NCI-H2029 (cell line): ENCODE measurements at regions not wholly inside any gene's neighbourhood (a gene's known extent, or its start where the extent isn't known, plus 50 kb on each side); places are given as distances from the start of the nearest gene placed in this dataset.
"Not testable (repeated sequence)": the region's sequence is repeated elsewhere in the genome, so short reads cannot be mapped to it uniquely, and the experiment has no call there.

Experiments
- DNase-seq: peaks from one replicate; lab custom pipeline; 2025; lab: John Stamatoyannopoulos, UW

DNA sequence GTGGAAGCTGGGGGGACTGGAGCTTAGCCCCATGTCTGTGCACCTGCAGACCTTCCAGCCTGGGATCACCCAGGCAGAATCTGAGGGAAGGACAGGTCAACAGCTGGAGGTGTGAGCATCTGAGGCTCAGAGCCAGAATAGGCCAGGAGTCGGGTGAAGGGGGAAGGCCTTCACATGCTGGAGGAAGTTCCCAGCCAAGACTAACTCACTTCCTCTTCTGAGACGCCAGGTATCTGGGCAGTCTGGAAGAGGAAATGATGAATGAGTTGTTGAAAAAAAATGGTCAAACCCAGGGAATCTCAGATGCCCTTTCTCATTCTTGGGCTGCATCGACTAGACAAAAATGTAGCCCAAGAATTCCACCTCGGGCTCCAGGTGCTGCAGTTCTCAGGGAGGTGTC lies 73.6 kb upstream of the TIAM2 start:
- DNase-seq = no peak

DNA sequence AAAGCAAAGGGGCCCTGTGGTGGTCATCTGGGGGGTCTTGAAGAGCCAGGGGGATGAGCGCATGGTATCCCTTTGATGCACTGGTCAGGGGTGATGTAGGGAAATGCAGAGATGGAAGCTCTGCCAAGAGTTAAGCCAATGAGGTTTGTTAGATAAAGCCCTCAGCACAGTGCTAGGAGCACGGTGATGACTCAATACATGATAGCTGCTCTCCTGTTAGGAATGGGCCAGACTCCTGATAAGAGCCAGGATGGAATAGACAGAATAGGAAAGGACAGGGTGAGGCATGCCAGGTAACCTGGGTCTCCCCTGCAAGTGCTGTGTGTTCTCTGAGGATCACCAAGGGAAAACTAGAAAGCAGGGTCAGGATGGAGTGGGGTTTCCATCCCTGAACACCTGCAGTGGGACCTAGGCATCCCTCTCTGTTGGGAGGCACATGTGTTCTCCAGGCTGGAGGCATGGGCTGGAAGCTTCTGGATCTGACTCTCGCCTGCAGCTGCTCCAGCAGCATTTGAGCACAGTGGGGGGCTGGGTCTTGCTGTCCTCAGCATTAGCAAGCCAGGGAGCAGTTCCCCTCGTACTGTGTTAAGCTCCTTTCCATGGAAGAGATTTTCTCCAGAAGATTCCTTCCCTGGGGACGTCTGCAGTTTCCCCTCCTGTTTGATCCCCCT lies 71.8 kb upstream of the TIAM2 start:
- no peak for DNase-seq

DNA sequence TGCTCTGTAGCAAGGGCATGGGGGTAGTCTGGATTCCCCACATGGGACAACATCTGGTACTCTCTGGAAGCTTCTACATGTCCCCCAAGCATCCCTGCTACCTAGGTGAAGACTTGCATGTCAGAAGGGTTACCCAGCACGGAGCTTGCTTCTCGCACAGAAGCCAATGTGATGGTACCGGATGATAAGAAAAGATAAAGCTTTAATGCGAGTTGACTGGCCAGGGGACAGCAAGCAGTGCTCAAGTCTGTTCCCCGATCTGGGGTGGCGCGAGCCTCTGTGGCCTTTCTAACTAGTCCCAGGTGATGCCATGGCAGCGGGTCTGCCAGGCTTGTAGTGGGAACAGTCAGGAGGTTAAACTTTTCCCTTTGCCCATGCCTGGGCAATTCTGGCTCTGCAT lies 70.0 kb upstream of the TIAM2 start:
- no peak for DNase-seq

DNA sequence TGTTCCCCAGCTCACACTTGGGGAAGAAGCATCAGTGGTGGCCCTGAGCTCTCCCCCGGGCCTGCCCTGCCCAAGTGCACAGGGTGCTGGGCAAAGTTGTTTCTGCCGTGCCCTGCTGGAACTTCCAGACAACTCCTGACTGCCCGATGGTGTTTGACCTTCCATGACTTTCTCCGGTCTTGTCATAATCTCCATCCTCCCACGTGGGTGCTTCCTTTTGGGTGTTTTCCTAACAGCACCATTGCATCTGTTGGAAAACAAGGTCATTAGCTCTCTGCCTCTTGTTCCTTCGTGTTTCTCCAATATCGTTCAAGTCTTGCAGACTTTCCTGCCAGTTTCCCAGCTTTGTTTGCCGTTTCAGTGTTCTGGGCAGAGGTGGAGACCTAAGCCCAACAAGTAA lies 68.7 kb upstream of the TIAM2 start:
- no peak for DNase-seq

DNA sequence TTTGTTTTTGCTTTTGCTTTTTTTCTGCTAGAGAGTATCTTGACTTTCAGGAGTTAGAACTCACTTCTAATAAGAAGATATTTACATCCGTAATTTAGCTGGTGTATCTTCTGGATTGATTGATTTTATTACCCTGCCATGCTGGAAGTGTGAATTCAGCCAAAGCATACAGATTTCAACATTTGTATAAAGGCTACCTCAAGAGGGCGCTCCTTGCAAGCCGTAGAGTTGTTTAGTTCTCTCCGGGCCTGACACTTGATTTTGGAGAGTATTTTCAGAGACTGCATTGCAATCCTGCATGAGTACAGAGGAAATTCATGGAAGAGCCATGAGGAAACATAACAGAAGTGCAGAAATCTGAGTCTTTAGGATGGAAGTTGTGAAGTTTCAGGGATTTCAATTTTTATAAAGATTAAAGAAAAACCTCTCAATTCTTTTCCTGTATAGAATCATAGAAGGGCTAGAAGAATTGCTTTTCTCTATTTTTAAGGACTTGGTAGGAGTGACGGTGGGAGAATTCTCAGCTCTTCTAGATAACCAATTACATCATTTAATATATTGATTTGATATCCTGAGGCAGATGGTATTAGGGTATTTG lies 66.7 kb upstream of the TIAM2 start:
- peak; percentile 70 for DNase-seq

DNA sequence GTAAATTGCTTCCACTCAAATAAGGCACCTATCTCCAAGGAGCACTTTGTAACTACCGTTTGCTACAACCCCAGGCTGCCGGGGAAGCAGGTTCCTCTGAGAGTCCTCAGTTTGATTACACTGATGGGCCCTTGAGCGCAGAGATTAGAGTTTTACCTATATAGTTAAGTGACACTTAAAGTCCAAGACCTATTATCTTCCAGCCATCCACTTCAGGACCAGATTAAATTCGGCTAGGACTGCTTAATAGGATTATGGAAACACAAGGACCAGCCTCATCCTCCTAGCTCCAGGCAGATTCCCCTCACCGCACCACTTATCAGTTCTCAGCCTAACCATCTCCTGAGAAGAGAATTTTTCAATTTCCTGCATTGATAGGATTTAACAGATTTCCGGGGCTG lies 64.7 kb upstream of the TIAM2 start:
- DNase-seq = no peak

DNA sequence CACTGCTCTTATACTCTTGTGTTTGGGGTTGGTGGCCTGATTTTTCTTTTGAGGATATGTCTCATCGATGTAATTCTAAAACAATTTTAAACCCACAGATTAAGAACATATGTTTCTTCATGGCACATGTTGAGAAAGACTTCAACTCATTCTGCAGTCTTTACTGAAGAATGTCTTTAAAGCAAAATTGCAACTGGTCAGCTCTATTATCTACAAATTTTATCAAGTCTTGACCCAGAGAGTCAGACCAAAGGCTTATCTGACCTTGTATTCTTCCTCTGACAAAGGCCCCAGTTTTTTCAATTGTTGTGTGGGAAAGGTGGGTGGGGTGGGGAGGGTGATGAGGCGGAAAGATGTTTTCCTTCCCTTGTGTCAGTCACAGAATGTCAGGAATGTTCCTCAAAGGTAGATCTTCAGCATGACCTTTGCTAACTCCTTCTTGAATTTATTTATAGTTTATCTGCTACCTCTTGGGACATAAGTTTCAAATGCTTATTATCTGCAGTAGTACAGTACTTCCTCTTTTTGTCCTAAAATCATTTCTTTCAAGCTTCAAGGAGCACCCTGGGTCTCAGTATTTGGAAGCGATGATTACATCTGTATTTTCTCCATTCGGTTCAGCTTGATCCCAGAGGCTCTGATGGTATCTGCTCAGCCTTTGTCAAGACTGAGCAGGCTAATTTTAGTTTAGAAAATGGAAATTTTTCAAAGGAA lies 63.2 kb upstream of the TIAM2 start:
- DNase-seq = no peak

DNA sequence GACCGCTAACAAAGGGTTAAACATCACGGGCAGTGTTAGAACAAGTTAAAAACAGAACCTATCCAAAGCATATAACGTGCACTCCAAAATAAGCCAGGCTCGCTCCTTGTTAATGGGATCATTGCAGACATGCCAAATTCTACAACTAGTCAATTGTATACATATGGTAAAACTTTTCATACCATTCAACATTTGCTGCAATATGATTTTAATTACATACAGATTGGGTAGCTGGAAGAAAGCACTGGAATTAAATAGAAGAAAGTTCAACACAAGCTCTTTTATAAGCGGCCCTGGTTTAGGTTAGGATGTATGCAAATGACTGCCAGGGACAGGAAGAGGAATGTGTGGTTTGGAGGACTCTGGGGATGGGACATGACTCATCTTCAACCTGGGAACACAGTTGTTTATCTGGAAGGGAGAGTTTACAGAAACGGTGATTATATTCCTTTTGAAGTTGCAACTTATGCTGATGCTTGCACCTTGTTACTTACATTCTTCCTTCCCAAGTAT lies 62.5 kb upstream of the TIAM2 start:
- no peak for DNase-seq

DNA sequence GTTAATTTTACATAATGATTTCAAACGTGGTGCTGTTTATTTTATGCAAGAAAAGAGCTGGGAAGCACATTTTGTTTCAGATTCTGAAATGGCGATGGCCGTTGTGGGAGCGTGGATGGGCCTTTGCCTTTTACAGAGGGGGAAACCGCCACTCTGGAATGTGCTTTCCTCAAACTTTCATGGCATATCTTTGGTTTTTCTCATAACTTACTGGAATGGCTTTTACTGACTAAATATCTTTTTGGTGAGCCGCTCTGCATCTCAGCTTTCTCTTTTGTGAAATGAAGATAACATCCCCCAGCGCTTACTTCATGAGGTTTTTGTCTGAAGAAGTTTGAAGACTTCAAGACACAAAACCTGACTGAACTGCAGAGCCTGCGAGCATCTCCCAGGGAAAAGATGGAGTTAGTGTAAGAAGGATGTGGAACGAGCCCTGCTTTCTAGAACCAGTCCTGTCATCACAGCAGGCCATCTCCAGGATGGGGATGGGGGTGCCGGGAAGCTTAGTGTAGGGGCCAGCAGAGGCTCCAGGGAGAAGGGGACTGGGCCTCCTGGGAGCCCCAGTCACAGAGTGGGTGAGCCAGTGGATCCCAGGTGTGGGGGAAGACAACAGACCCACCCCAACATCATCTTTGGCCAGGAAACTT lies 61.8 kb upstream of the TIAM2 start:
- no peak for DNase-seq

DNA sequence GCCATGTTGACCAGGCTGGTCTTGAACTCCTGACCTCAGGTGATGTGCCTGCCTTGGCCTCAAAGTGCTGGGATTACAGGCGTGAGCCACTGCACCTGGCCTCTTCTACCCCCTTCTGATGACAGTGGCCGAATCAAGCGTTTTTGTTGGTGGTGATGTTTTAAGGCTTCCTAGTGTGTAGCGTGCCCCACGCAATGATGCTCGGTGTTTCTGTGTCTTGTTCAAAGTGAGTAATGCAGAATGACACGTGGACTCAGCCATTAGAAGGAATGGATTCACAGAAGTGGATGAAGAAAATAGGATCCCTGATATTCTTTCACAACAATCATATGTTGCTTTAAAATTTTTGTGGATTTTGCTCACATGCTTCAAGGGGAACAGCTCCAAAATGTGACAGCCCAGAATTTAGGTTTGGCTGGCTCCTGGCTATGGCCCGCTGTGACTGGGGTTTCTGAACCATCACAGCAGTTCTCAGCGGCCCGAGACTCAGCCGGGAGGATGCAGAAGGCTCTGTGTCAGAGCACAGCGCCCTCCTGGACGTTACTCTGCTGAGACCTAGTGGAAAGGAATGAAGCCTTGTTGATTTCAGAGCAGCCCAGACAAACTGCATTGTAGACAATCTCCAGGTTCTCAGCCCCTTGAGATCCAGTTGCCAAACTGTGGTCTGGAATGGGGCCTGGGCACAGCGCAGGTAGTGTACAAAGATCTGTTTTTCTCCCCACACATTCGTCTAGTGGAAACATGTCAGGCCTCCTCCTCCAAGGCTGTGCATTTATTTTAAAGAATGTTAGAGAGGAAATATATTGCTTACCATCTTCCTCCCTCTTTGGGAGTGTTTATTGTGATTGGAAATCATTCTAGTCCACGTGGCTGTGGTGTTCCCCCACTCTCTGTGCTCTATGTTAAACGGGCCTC lies 57.6 kb upstream of the TIAM2 start:
- DNase-seq = no peak

DNA sequence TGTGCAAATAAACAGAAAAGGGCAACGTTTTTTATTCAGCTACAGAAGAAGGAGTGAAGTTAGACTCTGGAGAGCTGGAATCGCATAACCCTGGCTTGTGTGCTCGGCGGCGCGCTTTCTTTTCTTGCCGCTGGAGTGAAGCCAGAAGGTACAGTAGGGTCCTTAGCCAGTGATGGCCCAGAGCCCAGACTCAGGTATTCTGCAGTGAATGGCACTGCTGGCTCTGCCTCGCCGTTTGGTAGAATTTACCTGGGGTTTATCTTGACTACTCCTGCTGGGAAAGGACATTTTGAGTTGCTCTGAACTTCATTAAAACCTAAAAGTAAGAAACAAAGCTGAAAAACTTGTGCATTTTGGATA lies 56.9 kb upstream of the TIAM2 start:
- peak; percentile 86 for DNase-seq

DNA sequence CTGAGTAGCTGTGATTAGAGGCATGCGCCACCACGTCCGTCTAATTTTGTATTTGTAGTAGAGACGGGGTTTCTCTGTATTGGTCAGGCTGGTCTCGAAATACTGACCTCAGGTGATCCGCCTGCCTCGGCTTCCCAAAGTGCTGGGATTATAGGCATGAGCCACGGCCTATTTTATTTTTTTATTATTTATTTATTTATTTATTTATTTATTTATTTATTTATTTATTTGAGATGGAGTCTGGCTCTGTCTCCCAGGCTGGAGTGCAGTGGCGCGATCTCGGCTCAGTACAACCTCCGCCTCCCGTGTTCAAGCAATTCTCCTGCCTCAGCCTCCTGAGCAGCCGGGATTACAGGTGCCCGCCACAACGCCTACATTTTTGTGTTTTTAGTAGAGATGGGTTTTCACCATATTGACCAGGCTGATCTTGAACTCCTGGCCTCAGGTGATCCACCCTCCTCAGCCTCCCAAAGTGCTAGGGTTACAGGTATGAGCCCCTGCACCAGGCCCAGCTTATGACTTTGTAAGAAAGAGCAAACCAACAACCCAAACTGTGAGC lies 56.3 kb upstream of the TIAM2 start:
- not testable (repeated sequence) for DNase-seq

DNA sequence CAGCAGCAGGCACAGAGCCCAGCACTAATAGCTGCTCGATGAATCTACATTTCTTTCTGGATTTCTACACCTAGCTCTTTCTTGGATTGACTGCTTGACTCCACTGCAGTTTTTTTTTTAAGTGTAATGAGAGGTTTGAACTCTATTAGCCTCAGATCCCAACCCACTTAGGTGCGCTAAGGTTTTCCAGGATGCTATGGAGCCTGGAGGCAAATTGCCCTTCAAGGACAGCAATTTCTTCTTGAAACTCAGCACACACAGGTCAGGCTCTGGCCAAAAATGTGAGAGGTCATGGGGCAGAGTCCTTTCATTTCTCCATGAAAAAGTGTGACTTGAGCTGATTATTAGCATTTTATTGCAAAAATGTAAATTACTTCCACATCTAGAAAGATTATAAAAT lies 52.3 kb upstream of the TIAM2 start:
- no peak for DNase-seq

DNA sequence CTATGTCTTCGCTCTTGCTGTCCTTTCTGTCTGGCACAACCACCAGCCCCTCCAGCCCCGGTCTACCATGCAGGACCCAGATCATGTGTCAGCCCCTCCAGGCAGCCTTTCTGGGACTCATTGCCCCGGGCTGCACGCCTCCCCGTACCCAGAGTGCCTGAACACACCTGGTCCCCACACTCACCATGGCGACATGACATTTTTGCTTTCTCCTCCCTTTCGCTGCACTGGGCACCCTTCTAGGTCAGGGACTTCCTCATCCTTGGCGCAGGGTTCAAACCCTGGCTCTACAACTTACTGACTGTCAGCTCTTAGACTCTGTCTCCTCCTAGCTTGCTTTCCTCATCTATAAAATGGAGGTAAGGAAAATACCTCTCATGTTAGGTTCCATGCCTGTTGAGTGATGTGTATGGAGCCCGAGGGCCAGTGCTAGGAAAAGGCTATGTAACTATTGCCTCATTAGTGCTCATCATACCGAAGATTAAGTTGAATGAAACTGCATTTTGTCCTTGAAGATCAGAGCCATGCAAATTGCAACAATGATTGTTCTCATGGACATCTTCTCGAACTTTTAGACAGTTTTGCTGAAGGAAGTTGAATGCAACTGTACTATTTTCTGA lies 49.7 kb upstream of the TIAM2 start:
- DNase-seq = no peak
